Lung (tissue), 11 donors: ENCODE measurements at regions not wholly inside any gene's neighbourhood (a gene's known extent, or its start where the extent isn't known, plus 50 kb on each side); places are given as distances from the start of the nearest gene placed in this dataset.

Source experiments
- ATAC-seq: fragments of 200-7000 bp; cut with Tn5 transposase; one replicate; pipeline ENCODE4 v1.9.1; 2020; ENCODE audit warnings: moderate number of reproducible peaks; ENCODE audit not compliant: insufficient read depth, low FRiP score
- DNase-seq, 3 donors: peaks; one replicate each; pipeline ENCODE4 v3.0.0-alpha.2; 2013 to 2017
- H3K27ac ChIP-seq, 2 donors: one replicate each; pipeline ENCODE4 v1.5.1; 2013; ENCODE audit warnings: mild to moderate bottlenecking in 2 of 2, moderate library complexity in 2 of 2, control low read depth in 1 of 2, inconsistent platforms in 1 of 2, low read depth in 1 of 2, low read length in 1 of 2
- H3K27me3 ChIP-seq, 3 donors: one replicate each; pipeline ENCODE4 v1.5.1; 2013; ENCODE audit warnings: low read length in 2 of 3; ENCODE audit not compliant: control insufficient read depth in 3 of 3, insufficient read depth in 3 of 3
- H3K36me3 ChIP-seq, 4 donors: one replicate each; pipeline ENCODE4 v1.5.1; 2013; ENCODE audit warnings: low read length in 4 of 4, mild to moderate bottlenecking in 1 of 4, moderate library complexity in 1 of 4; ENCODE audit not compliant: control insufficient read depth in 4 of 4, insufficient read depth in 4 of 4
- H3K4me1 ChIP-seq, 5 donors: one replicate each; pipeline ENCODE4 v1.5.1; 2013; ENCODE audit warnings: low read length in 5 of 5, mild to moderate bottlenecking in 2 of 5, moderate library complexity in 1 of 5; ENCODE audit not compliant: control insufficient read depth in 5 of 5, insufficient read depth in 5 of 5
- H3K4me3 ChIP-seq: one replicate; pipeline ENCODE4 v1.5.1; 2013; ENCODE audit warnings: mild to moderate bottlenecking, control low read depth, moderate library complexity
- H3K9ac ChIP-seq, 2 donors: one replicate each; pipeline ENCODE4 v1.5.1; 2013; ENCODE audit warnings: low read length in 2 of 2, control low read depth in 1 of 2; ENCODE audit not compliant: insufficient read depth in 1 of 2
- H3K9me3 ChIP-seq, 4 donors: one replicate each; pipeline ENCODE4 v1.5.1; 2013; ENCODE audit warnings: low read length in 3 of 4, mild to moderate bottlenecking in 1 of 4, moderate library complexity in 1 of 4; ENCODE audit not compliant: control insufficient read depth in 4 of 4, insufficient read depth in 3 of 4
- CTCF ChIP-seq: IDR thresholded peaks from 2 replicates; pipeline ENCODE4 v1.5.1; 2012; ENCODE audit warnings: mild to moderate bottlenecking; ENCODE audit errors: control extremely low read depth, extremely low read depth
- WGBS, 2 donors: extraction: QIAGEN DNeasy Blood & Tissue Kit; methylation state at CpG; one replicate each; pipeline ENCODE4 v1.1.7; 2013; 5-methylcytosine and 5-hydroxymethylcytosine counted together
- donor health status: control.
- donor health status: control.
- donor health status: Bipolar disorder and iron deficiency.
- donor health status: healthy.
- donor health status: DM: yes; HTN: yes; CAD: no.

- Histone ChIP-seq H3K9ac (no peak overlapping the region), H3K4me1 (no peaks in the 10 kb centered on the region), H3K36me3 (no peaks in the 10 kb centered on the region), H3K4me3 (no peak overlapping the region), H3K9me3 (no peaks in the 10 kb centered on the region), H3K27ac (no peak overlapping the region), H3K27me3 (no peaks in the 10 kb centered on the region)
- DNase-seq (no peak), ATAC-seq (no peak)
- TF ChIP-seq CTCF = no peak
- WGBS, 2 donors = 80 to 88% methylated on average over 1 of the region's 1 CpG
Measured at GRCh38 chr7:94094298-94094697, 90.1 kb upstream of the BET1 start.

- H3K27me3 ChIP-seq = no peaks in the 10 kb centered on the region
- WGBS, 2 donors = 80 to 87% methylated on average over 5 of the region's 5 CpGs
- no peaks in the 10 kb centered on the region for H3K9me3 ChIP-seq
- H3K36me3 ChIP-seq = no peaks in the 10 kb centered on the region
- no peak overlapping the region for H3K4me3 ChIP-seq
- no peaks in the 10 kb centered on the region for H3K4me1 ChIP-seq
- DNase-seq = no peak
- ATAC-seq = no peak
- no peak overlapping the region for H3K9ac ChIP-seq
- H3K27ac ChIP-seq = no peak overlapping the region
- TF ChIP-seq CTCF = no peak
Measured at GRCh38 chr7:94095316-94096009, 91.3 kb upstream of the BET1 start.

- H3K4me3 ChIP-seq = no peak overlapping the region
- no peak for ATAC-seq
- no peak for DNase-seq
- H3K36me3 ChIP-seq = no peaks in the 10 kb centered on the region
- H3K9me3 ChIP-seq = peaks cover 0 to 4% (median 0%) of the 10 kb centered on the region in 4 donors
- no peaks in the 10 kb centered on the region for H3K27me3 ChIP-seq
- 91 to 92% methylated on average over 1 of the region's 1 CpG for WGBS, 2 donors
- H3K4me1 ChIP-seq = no peaks in the 10 kb centered on the region
- no peak overlapping the region for H3K9ac ChIP-seq
- H3K27ac ChIP-seq = no peak overlapping the region
- no peak for TF ChIP-seq CTCF
Measured at GRCh38 chr7:94099679-94100078, 95.5 kb upstream of the BET1 start.
